HepG2 (cell line): ENCODE measurements at regions not wholly inside any gene's neighbourhood (a gene's known extent, or its start where the extent isn't known, plus 50 kb on each side); places are given as distances from the start of the nearest gene placed in this dataset.

Source experiments
- ATAC-seq: fragments of 200-7000 bp; cut with Tn5 transposase; 3 replicates; pipeline ENCODE4 v1.9.1; 2020; ENCODE audit warnings: mild to moderate bottlenecking, moderate library complexity
- BruUV-seq: library from RNA; stranded (reverse); fragments of 400-500 nt; replicated peaks from 2 replicates; lab custom pipeline; 2021; lab: Mats Ljungman, UMichigan
- CTCF ChIA-PET: fragments of 300-600 bp; formaldehyde crosslinking; extraction: SDS; loops from one replicate; lab custom pipeline; 2021; ENCODE audit warnings: low total read pairs, inconsistent platforms, low intra/inter-chr PET ratio; lab: Yijun Ruan, JAX
- POLR2A ChIA-PET: fragments of 350-600 bp; sonication (Branson Sonifier 250); formaldehyde crosslinking; loops from one replicate; lab custom pipeline; 2020; ENCODE audit warnings: antibody characterized with exemption, inconsistent platforms; lab: Yijun Ruan, JAX
- DNase-seq: peaks from one replicate; pipeline ENCODE4 v3.0.0-alpha.2; 2015; ENCODE audit warnings: low spot score
- FAIRE-seq: peaks from 3 replicates; lab custom pipeline; 2011; peaks lifted over from hg19 to GRCh38; lab: Jason Lieb, UNC
- H2AFZ ChIP-seq: one replicate; pipeline ENCODE4 v1.6.1; 2011; ENCODE audit warnings: low read length, inconsistent platforms
- H3K27ac ChIP-seq: fragments of 300-600 bp; 3 replicates; pipeline ENCODE4 v1.8.0; 2011; ENCODE audit warnings: mixed run types, mild to moderate bottlenecking, mixed read lengths, low read length, inconsistent platforms; ENCODE audit not compliant: insufficient read depth; ENCODE audit errors: extremely low read length
- H3K27me3 ChIP-seq, 2 experiments: fragments of 200-600 bp in 1 of 2; 2 replicates in 1 of 2; 3 replicates in 1 of 2; pipeline versions ENCODE4 v1.6.0 to v1.8.0; 2011; ENCODE audit warnings: low read length in 2 of 2, mild to moderate bottlenecking in 2 of 2, moderate library complexity in 2 of 2, inconsistent platforms in 1 of 2; ENCODE audit not compliant: insufficient read depth in 2 of 2, control insufficient read depth in 1 of 2
- H3K36me3 ChIP-seq, 2 experiments: fragments of 200-600 bp in 1 of 2; replicated peaks in 1 of 2; 2 replicates in 1 of 2; 3 replicates in 1 of 2; pipeline versions ENCODE4 v1.5.1 to v1.8.0; 2011; ENCODE audit warnings: low read length in 2 of 2, inconsistent platforms in 1 of 2; ENCODE audit not compliant: insufficient read depth in 2 of 2, control insufficient read depth in 1 of 2
- H3K4me1 ChIP-seq: 2 replicates; pipeline ENCODE4 v1.5.1; 2012; ENCODE audit warnings: low read length, inconsistent platforms; ENCODE audit not compliant: insufficient read depth
- H3K4me2 ChIP-seq: 2 replicates; pipeline ENCODE4 v1.6.0; 2011; ENCODE audit warnings: low read depth, low read length, inconsistent platforms
- H3K4me3 ChIP-seq, 3 experiments: fragments of 200-600 bp in 1 of 3; sonication (generic), shearing (Covaris generic) in 1 of 3; replicated peaks in 1 of 3; 2 replicates each; pipeline ENCODE4 v1.5.1; 2011 to 2016; ENCODE audit warnings: low read length in 3 of 3, inconsistent platforms in 2 of 3, low read depth in 2 of 3, mild to moderate bottlenecking in 2 of 3, control low read depth in 1 of 3, mixed read lengths in 1 of 3; ENCODE audit not compliant: insufficient read depth in 1 of 3
- H3K79me2 ChIP-seq: one replicate; pipeline ENCODE4 v1.6.1; 2011; ENCODE audit warnings: low read length, inconsistent platforms; ENCODE audit not compliant: insufficient read depth
- H3K9ac ChIP-seq: 2 replicates; pipeline ENCODE4 v1.6.0; 2011; ENCODE audit warnings: mild to moderate bottlenecking, low read depth, low read length, inconsistent platforms; ENCODE audit not compliant: insufficient read depth
- H3K9me3 ChIP-seq: 2 replicates; pipeline ENCODE4 v1.5.1; 2012; ENCODE audit warnings: mild to moderate bottlenecking, low read length
- H4K20me1 ChIP-seq: 2 replicates; pipeline ENCODE4 v1.6.0; 2011; ENCODE audit warnings: inconsistent platforms, mild to moderate bottlenecking, low read length, moderate library complexity; ENCODE audit not compliant: insufficient read depth
- ATM ChIP-seq: fragments of 450-650 bp; IDR thresholded peaks from 2 replicates; pipeline ENCODE4 v1.7.1; 2017; ENCODE audit warnings: mild to moderate bottlenecking, borderline replicate concordance
- DPF2 ChIP-seq: sonication (generic); formaldehyde crosslinking; IDR thresholded peaks from 2 replicates; pipeline ENCODE4 v1.4.0; 2020; ENCODE audit warnings: mild to moderate bottlenecking, low read depth, missing genetic modification reagents, borderline replicate concordance
- FOXM1 ChIP-seq: sonication (generic); formaldehyde crosslinking; IDR thresholded peaks from 2 replicates; pipeline ENCODE4 v1.5.0; 2020; ENCODE audit warnings: missing genetic modification reagents
- JUNB ChIP-seq: sonication (generic); formaldehyde crosslinking; IDR thresholded peaks from 2 replicates; pipeline ENCODE4 v1.8.0; 2022; ENCODE audit warnings: missing genetic modification reagents, mild to moderate bottlenecking, borderline replicate concordance
- KDM4B ChIP-seq: sonication (generic); formaldehyde crosslinking; IDR thresholded peaks from 2 replicates; pipeline ENCODE4 v1.4.0; 2020; ENCODE audit warnings: missing genetic modification reagents
- MBD4 ChIP-seq: IDR thresholded peaks from 2 replicates; pipeline ENCODE4 v1.6.1; 2012; ENCODE audit warnings: low read length, inconsistent platforms, borderline replicate concordance
- MLLT10 ChIP-seq: sonication (generic); formaldehyde crosslinking; IDR thresholded peaks from 2 replicates; pipeline ENCODE4 v1.4.0; 2020; ENCODE audit warnings: missing genetic modification reagents
- MTA3 ChIP-seq: sonication (generic); formaldehyde crosslinking; IDR thresholded peaks from 2 replicates; pipeline ENCODE4 v1.4.0; 2020; ENCODE audit warnings: missing genetic modification reagents
- PPARG ChIP-seq: conservative IDR thresholded peaks from 2 replicates; pipeline ENCODE4 v1.6.1; 2016; ENCODE audit warnings: missing biosample characterization, missing genetic modification reagents
- RFXANK ChIP-seq: IDR thresholded peaks from 2 replicates; pipeline ENCODE4 v1.6.1; 2016
- SOX5 ChIP-seq: IDR thresholded peaks from 2 replicates; pipeline ENCODE4 v1.6.1; 2016; ENCODE audit warnings: borderline replicate concordance
- ZBTB38 ChIP-seq: sonication (generic); formaldehyde crosslinking; IDR thresholded peaks from 2 replicates; pipeline ENCODE4 v1.5.1; 2020; ENCODE audit warnings: mild to moderate bottlenecking, missing genetic modification reagents
- ZMYM4 ChIP-seq: sonication (generic); formaldehyde crosslinking; IDR thresholded peaks from 2 replicates; pipeline ENCODE4 v1.8.1; 2023; ENCODE audit warnings: mild to moderate bottlenecking, missing genetic modification reagents
- ZNF235 ChIP-seq: sonication (generic); formaldehyde crosslinking; IDR thresholded peaks from 2 replicates; pipeline ENCODE4 v1.8.1; 2023; ENCODE audit warnings: mild to moderate bottlenecking, missing genetic modification reagents, borderline replicate concordance
- ZNF432 ChIP-seq: sonication (generic); formaldehyde crosslinking; IDR thresholded peaks from 2 replicates; pipeline ENCODE4 v1.5.0; 2020; ENCODE audit warnings: missing genetic modification reagents, mild to moderate bottlenecking, borderline replicate concordance
- WGBS: methylation state at CpG from one replicate; pipeline ENCODE4 v1.1.6; 2017; ENCODE audit warnings: low lambda C conversion rate; 5-methylcytosine and 5-hydroxymethylcytosine counted together
- in situ Hi-C: cut with HindIII; loops from 2 replicates; pipeline ENCODE4 v1.10.0; 2017; ENCODE audit warnings: low pct_unique_long_range_greater_than_20kb; ENCODE audit not compliant: extremely low pct_ligation_motif_present
- intact Hi-C: fragments of 100-400 bp; cut with micrococcal nuclease; formaldehyde crosslinking; loops from one replicate; pipeline ENCODE4 v1.10.0; 2022; ENCODE audit not compliant: unreplicated experiment
- TF ChIP-seq, protein P1 (sequence below): sonication (generic); formaldehyde crosslinking; IDR thresholded peaks from 2 replicates; pipeline ENCODE4 v1.4.0; 2020; ENCODE audit warnings: missing genetic modification reagents
- TF ChIP-seq, protein P2 (sequence below): sonication (generic); formaldehyde crosslinking; IDR thresholded peaks from 2 replicates; pipeline ENCODE4 v1.5.0; 2020; ENCODE audit warnings: mild to moderate bottlenecking, missing genetic modification reagents, moderate library complexity
- TF ChIP-seq, protein P3 (sequence below): sonication (generic); formaldehyde crosslinking; IDR thresholded peaks from 2 replicates; pipeline ENCODE4 v1.9.0; 2022; ENCODE audit warnings: missing genetic modification reagents, mild to moderate bottlenecking, borderline replicate concordance

DNA sequence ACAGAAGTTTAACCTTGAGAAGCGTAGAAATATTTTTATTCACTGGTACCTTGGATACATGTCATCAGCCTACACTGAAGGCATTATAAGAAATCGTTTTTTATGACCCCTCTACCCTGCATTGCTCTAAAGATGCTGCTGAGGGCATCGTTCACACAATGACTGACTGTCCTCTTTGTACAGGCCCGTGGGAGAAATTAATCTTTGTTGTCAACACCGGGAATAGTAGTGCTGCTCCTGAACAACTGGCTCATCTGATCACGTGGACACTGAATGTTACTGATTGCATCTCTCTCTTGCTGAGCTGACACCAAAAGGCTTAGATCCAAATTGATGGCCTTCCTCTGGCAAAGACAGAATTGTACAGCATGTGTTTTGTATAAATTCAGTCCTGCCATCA is 157.1 kb upstream of the SMLR1 start (continued):
- TF ChIP-seq FOXM1 (CRISPR knock-in tag) (no peak), SOX5 (CRISPR knock-in tag) (0 out of 2 replicates have a peak, but pooled peaks have one; percentile 10), ZBTB38 (no peak), MLLT10 (CRISPR knock-in tag) (no peak), ZNF432 (no peak)
- TF ChIP-seq, protein P1, sequence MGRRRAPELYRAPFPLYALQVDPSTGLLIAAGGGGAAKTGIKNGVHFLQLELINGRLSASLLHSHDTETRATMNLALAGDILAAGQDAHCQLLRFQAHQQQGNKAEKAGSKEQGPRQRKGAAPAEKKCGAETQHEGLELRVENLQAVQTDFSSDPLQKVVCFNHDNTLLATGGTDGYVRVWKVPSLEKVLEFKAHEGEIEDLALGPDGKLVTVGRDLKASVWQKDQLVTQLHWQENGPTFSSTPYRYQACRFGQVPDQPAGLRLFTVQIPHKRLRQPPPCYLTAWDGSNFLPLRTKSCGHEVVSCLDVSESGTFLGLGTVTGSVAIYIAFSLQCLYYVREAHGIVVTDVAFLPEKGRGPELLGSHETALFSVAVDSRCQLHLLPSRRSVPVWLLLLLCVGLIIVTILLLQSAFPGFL = no peak
- TF ChIP-seq, protein P2, sequence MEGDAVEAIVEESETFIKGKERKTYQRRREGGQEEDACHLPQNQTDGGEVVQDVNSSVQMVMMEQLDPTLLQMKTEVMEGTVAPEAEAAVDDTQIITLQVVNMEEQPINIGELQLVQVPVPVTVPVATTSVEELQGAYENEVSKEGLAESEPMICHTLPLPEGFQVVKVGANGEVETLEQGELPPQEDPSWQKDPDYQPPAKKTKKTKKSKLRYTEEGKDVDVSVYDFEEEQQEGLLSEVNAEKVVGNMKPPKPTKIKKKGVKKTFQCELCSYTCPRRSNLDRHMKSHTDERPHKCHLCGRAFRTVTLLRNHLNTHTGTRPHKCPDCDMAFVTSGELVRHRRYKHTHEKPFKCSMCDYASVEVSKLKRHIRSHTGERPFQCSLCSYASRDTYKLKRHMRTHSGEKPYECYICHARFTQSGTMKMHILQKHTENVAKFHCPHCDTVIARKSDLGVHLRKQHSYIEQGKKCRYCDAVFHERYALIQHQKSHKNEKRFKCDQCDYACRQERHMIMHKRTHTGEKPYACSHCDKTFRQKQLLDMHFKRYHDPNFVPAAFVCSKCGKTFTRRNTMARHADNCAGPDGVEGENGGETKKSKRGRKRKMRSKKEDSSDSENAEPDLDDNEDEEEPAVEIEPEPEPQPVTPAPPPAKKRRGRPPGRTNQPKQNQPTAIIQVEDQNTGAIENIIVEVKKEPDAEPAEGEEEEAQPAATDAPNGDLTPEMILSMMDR = peak; percentile 23; the same call in 1 of the 2 replicates

DNA sequence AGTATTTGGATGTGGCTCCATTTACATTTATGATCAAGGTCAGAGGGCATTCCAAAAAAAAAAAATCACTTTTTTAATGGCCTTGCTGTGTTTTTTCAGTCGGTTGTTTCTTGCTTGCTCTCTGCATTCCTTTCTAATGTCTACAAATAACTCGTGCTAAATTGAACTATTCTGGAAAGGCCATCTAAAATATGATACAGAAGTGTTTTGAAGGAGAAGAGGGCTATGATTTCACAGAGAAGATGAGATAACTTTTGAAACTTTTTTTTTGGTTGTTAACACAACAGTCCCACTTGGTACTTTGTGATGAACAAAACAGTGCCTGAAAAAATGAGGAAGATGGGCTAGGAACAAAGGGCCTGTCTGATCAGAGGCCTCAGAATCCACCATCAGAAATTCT is 156.1 kb upstream of the SMLR1 start:
- Histone ChIP-seq H3K9me3 (no peaks in the 10 kb centered on the region), H2AFZ (peak overlapping the region; percentile 23), H3K4me3 (no peak overlapping the region), H3K27me3 (peaks cover 0 to 6% of the 10 kb centered on the region in 2 experiments; a peak in 1 of 5 replicates), H4K20me1 (no peaks in the 10 kb centered on the region), H3K4me1 (no peaks in the 10 kb centered on the region), H3K9ac (no peak overlapping the region), H3K79me2 (no peaks in the 10 kb centered on the region), H3K4me2 (peak overlapping the region; percentile 9; the same call in 1 of the 2 replicates), H3K27ac (no peak overlapping the region), H3K36me3 (no peaks in the 10 kb centered on the region)
- ATAC-seq (no peak), FAIRE-seq (no peak), DNase-seq (no peak)
- in situ Hi-C loops (no loop called here), intact Hi-C loops (no loop called here)
- TF ChIP-seq ATM (no peak), ZMYM4 (CRISPR knock-in tag) (no peak), DPF2 (CRISPR knock-in tag) (no peak), RFXANK (no peak), ZNF235 (CRISPR knock-in tag) (no peak), MBD4 (no peak), JUNB (CRISPR knock-in tag) (no peak), PPARG (CRISPR knock-in tag) (no peak), KDM4B (CRISPR knock-in tag) (no peak), MTA3 (CRISPR knock-in tag) (no peak)
- TF ChIP-seq, protein P3, sequence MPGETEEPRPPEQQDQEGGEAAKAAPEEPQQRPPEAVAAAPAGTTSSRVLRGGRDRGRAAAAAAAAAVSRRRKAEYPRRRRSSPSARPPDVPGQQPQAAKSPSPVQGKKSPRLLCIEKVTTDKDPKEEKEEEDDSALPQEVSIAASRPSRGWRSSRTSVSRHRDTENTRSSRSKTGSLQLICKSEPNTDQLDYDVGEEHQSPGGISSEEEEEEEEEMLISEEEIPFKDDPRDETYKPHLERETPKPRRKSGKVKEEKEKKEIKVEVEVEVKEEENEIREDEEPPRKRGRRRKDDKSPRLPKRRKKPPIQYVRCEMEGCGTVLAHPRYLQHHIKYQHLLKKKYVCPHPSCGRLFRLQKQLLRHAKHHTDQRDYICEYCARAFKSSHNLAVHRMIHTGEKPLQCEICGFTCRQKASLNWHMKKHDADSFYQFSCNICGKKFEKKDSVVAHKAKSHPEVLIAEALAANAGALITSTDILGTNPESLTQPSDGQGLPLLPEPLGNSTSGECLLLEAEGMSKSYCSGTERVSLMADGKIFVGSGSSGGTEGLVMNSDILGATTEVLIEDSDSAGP = no peak
- BruUV-seq = no TSS peak
- POLR2A ChIA-PET = no interaction called here
- CTCF ChIA-PET = no interaction called here
- WGBS = 12% methylated on average over 2 of the region's 2 CpGs
